ENCODE measurements at regions not wholly inside any gene's neighbourhood (a gene's known extent, or its start where the extent isn't known, plus 50 kb on each side); places are given as distances from the start of the nearest gene placed in this dataset.
"Not testable (repeated sequence)": the region's sequence is repeated elsewhere in the genome, so short reads cannot be mapped to it uniquely, and the experiment has no call there.

DNA sequence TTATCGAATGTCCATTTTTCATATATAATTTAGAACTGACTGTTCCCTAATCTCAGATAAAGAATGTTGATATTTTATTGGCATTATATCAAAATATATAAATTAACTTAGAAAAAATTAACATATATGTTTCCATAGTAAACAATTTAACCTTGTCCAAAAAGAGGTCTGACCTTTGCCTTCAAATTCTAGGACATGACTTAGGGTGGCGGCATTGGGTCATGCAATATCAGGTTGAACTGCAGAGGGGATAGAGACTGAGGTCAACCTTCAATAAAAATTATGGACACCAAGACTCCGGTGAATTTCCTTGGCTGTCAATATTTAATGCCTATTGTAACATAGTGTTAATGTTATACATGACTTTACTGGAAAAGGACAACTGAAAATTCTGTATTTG, 199.8 kb downstream of the RPL10L start:
- Mint-ChIP-seq H3K27me3 (no peaks in the 10 kb centered on the region), H3K36me3 (no peaks in the 10 kb centered on the region), H3K27ac (no peak overlapping the region), H3K9me3 (peaks cover 0 to 3% (median 0%) of the 10 kb centered on the region in 11 donors), H3K4me3 (no peak overlapping the region), H3K4me1 (no peaks in the 10 kb centered on the region)
- POLR2A ChIA-PET: no interaction called here
- ATAC-seq (no peak), DNase-seq (no peak)
- no peaks in the 10 kb centered on the region for H3K36me3 ChIP-seq (ENCODE audit: control insufficient read depth in 2 of 3, insufficient read depth in 3 of 3, low read length in 3 of 3)
- no peaks in the 10 kb centered on the region for H3K27me3 ChIP-seq (ENCODE audit: control insufficient read depth in 2 of 2, insufficient read depth in 2 of 2, low read length in 2 of 2)
- H3K4me1 ChIP-seq (ENCODE audit: control insufficient read depth in 2 of 2, insufficient read depth in 2 of 2, low read length in 2 of 2): no peaks in the 10 kb centered on the region
- intact Hi-C loops (cut with micrococcal nuclease): no loop called here
- no peak overlapping the region for H3K27ac ChIP-seq (ENCODE audit: low read depth, low read length)
- CTCF ChIA-PET: no interaction called here
- H3K4me3 ChIP-seq (ENCODE audit: low read length): no peak overlapping the region
- H3K9me3 ChIP-seq (ENCODE audit: control insufficient read depth in 2 of 3, low read length in 3 of 3): no peaks in the 10 kb centered on the region

DNA sequence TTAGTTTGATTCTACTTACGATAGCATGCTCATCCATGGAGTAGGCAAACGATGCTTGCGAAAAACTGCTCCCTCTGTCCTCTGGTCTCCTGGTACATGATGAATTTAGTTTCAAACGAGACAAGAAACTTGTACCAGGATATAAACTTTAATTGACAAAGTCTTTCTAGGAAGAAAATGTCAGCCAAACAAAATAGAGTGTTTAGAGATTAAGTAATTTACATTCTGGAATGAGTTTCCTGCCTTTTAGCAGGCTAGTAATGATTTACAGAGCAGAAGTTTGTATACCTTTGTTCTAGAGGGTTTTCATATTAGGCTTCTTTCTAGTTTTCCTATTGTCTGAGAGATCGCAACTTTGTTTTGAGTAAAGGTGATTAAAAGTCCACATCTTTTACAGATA, 206.9 kb downstream of the RPL10L start:
- no peak overlapping the region for H3K4me3 ChIP-seq (ENCODE audit: low read length)
- CTCF ChIA-PET: no interaction called here
- H3K27me3 ChIP-seq (ENCODE audit: control insufficient read depth in 2 of 2, insufficient read depth in 2 of 2, low read length in 2 of 2): no peaks in the 10 kb centered on the region
- intact Hi-C loops (cut with micrococcal nuclease): no loop called here
- H3K36me3 ChIP-seq (ENCODE audit: control insufficient read depth in 2 of 3, insufficient read depth in 3 of 3, low read length in 3 of 3): no peaks in the 10 kb centered on the region
- Mint-ChIP-seq H3K27ac (no peak overlapping the region), H3K4me3 (no peak overlapping the region), H3K36me3 (peaks cover 0 to 2% (median 0%) of the 10 kb centered on the region in 5 donors), H3K27me3 (no peaks in the 10 kb centered on the region), H3K4me1 (no peaks in the 10 kb centered on the region), H3K9me3 (peaks cover 0 to 23% (median 8%) of the 10 kb centered on the region in 11 donors)
- ATAC-seq (no peak), DNase-seq (no peak)
- no peaks in the 10 kb centered on the region for H3K9me3 ChIP-seq (ENCODE audit: control insufficient read depth in 2 of 3, low read length in 3 of 3)
- POLR2A ChIA-PET: no interaction called here
- no peaks in the 10 kb centered on the region for H3K4me1 ChIP-seq (ENCODE audit: control insufficient read depth in 2 of 2, insufficient read depth in 2 of 2, low read length in 2 of 2)
- no peak overlapping the region for H3K27ac ChIP-seq (ENCODE audit: low read depth, low read length)

DNA sequence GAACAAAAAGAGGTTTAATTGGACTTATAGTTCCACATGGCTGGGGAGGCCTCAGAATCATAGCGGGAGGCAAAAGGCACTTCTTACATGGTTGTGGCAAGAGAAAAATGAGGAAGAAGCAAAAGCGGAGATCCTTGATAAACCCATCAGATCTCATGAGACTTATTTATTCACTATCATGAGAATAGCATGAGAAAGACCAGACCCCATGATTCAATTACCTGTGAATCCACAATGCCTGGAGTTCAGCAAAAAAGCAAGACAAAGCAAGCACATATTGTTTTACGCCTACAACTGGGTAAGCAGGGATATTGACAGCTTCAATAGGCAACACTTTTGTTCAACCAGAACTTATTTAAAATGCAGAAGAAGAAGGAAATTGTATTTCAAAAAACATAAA, 218.2 kb downstream of the RPL10L start:
- H3K4me3 Mint-ChIP-seq: no peak overlapping the region
- no peaks in the 10 kb centered on the region for H3K4me1 Mint-ChIP-seq
- H3K27me3 Mint-ChIP-seq: no peaks in the 10 kb centered on the region
- ATAC-seq (no peak), DNase-seq (no peak)
- Histone ChIP-seq H3K9me3 (ENCODE audit: control insufficient read depth in 2 of 3, low read length in 3 of 3) (no peaks in the 10 kb centered on the region), H3K4me3 (ENCODE audit: low read length) (no peak overlapping the region), H3K27me3 (ENCODE audit: control insufficient read depth in 2 of 2, insufficient read depth in 2 of 2, low read length in 2 of 2) (no peaks in the 10 kb centered on the region), H3K27ac (ENCODE audit: low read depth, low read length) (no peak overlapping the region), H3K36me3 (ENCODE audit: control insufficient read depth in 2 of 3, insufficient read depth in 3 of 3, low read length in 3 of 3) (no peaks in the 10 kb centered on the region), H3K4me1 (ENCODE audit: control insufficient read depth in 2 of 2, insufficient read depth in 2 of 2, low read length in 2 of 2) (no peaks in the 10 kb centered on the region)
- H3K36me3 Mint-ChIP-seq: no peaks in the 10 kb centered on the region
- ChIA-PET CTCF (no interaction called here), POLR2A (no interaction called here)
- H3K27ac Mint-ChIP-seq: no peak overlapping the region
- H3K9me3 Mint-ChIP-seq: peaks cover 3 to 26% (median 11%) of the 10 kb centered on the region in 11 donors
- intact Hi-C loops (cut with micrococcal nuclease): no loop called here

GRCh38 chr14:46432516-46432915, 219.1 kb downstream of the RPL10L start:
- Mint-ChIP-seq H3K27ac (no peak overlapping the region), H3K27me3 (no peaks in the 10 kb centered on the region), H3K4me1 (no peaks in the 10 kb centered on the region), H3K36me3 (no peaks in the 10 kb centered on the region), H3K9me3 (peaks cover 2 to 24% (median 9%) of the 10 kb centered on the region in 11 donors), H3K4me3 (no peak overlapping the region)
- H3K27me3 ChIP-seq (ENCODE audit: control insufficient read depth in 2 of 2, insufficient read depth in 2 of 2, low read length in 2 of 2): no peaks in the 10 kb centered on the region
- H3K4me3 ChIP-seq (ENCODE audit: low read length): no peak overlapping the region
- no peaks in the 10 kb centered on the region for H3K9me3 ChIP-seq (ENCODE audit: control insufficient read depth in 2 of 3, low read length in 3 of 3)
- ChIA-PET CTCF (no interaction called here), POLR2A (no interaction called here)
- intact Hi-C loops (cut with micrococcal nuclease): no loop called here
- DNase-seq (no peak), ATAC-seq (no peak)
- H3K36me3 ChIP-seq (ENCODE audit: control insufficient read depth in 2 of 3, insufficient read depth in 3 of 3, low read length in 3 of 3): no peaks in the 10 kb centered on the region
- H3K27ac ChIP-seq (ENCODE audit: low read depth, low read length): no peak overlapping the region
- H3K4me1 ChIP-seq (ENCODE audit: control insufficient read depth in 2 of 2, insufficient read depth in 2 of 2, low read length in 2 of 2): no peaks in the 10 kb centered on the region

GRCh38 chr14:46417066-46417465, 234.5 kb downstream of the RPL10L start:
- no peak for DNase-seq
- CTCF ChIA-PET: no interaction called here
- H3K4me3 Mint-ChIP-seq: no peak overlapping the region

GRCh38 chr14:46404865-46405811, 246.4 kb downstream of the RPL10L start:
- Mint-ChIP-seq H3K36me3 (no peaks in the 10 kb centered on the region), H3K9me3 (peaks cover 0 to 5% (median 0%) of the 10 kb centered on the region in 11 donors), H3K27me3 (no peaks in the 10 kb centered on the region), H3K4me1 (no peaks in the 10 kb centered on the region), H3K4me3 (no peak overlapping the region), H3K27ac (no peak overlapping the region)
- ChIA-PET POLR2A (no interaction called here), CTCF (no interaction called here)
- DNase-seq (no peak), ATAC-seq (no peak)
- no peaks in the 10 kb centered on the region for H3K9me3 ChIP-seq (ENCODE audit: control insufficient read depth in 2 of 3, low read length in 3 of 3)
- intact Hi-C loops (cut with micrococcal nuclease): no loop called here
- no peaks in the 10 kb centered on the region for H3K27me3 ChIP-seq (ENCODE audit: control insufficient read depth in 2 of 2, insufficient read depth in 2 of 2, low read length in 2 of 2)
- no peak overlapping the region for H3K4me3 ChIP-seq (ENCODE audit: low read length)
- H3K36me3 ChIP-seq (ENCODE audit: control insufficient read depth in 2 of 3, insufficient read depth in 3 of 3, low read length in 3 of 3): no peaks in the 10 kb centered on the region
- H3K4me1 ChIP-seq (ENCODE audit: control insufficient read depth in 2 of 2, insufficient read depth in 2 of 2, low read length in 2 of 2): no peaks in the 10 kb centered on the region
- H3K27ac ChIP-seq (ENCODE audit: low read depth, low read length): no peak overlapping the region

More at GRCh38 chr14:46417066-46417465, 234.5 kb downstream of the RPL10L start:
- no peak for ATAC-seq
- no peaks in the 10 kb centered on the region for H3K36me3 Mint-ChIP-seq
- intact Hi-C loops (cut with micrococcal nuclease): no loop called here
- Histone ChIP-seq H3K36me3 (ENCODE audit: control insufficient read depth in 2 of 3, insufficient read depth in 3 of 3, low read length in 3 of 3) (no peaks in the 10 kb centered on the region), H3K4me1 (ENCODE audit: control insufficient read depth in 2 of 2, insufficient read depth in 2 of 2, low read length in 2 of 2) (no peaks in the 10 kb centered on the region), H3K9me3 (ENCODE audit: control insufficient read depth in 2 of 3, low read length in 3 of 3) (no peaks in the 10 kb centered on the region), H3K27ac (ENCODE audit: low read depth, low read length) (no peak overlapping the region), H3K27me3 (ENCODE audit: control insufficient read depth in 2 of 2, insufficient read depth in 2 of 2, low read length in 2 of 2) (no peaks in the 10 kb centered on the region), H3K4me3 (ENCODE audit: low read length) (no peak overlapping the region)
- no peak overlapping the region for H3K27ac Mint-ChIP-seq
- POLR2A ChIA-PET: no interaction called here
- H3K27me3 Mint-ChIP-seq: no peaks in the 10 kb centered on the region
- peaks cover 5 to 45% (median 14%) of the 10 kb centered on the region in 11 donors for H3K9me3 Mint-ChIP-seq
- H3K4me1 Mint-ChIP-seq: no peaks in the 10 kb centered on the region

- H3K9me3 Mint-ChIP-seq; H3K27ac ChIP-seq (ENCODE audit: low read depth, low read length); H3K36me3 ChIP-seq (ENCODE audit: control insufficient read depth in 2 of 3, insufficient read depth in 3 of 3, low read length in 3 of 3); H3K4me1 ChIP-seq (ENCODE audit: control insufficient read depth in 2 of 2, insufficient read depth in 2 of 2, low read length in 2 of 2); H3K27ac Mint-ChIP-seq; intact Hi-C loops (cut with micrococcal nuclease); H3K36me3 Mint-ChIP-seq; ATAC-seq; CTCF ChIA-PET; H3K27me3 ChIP-seq (ENCODE audit: control insufficient read depth in 2 of 2, insufficient read depth in 2 of 2, low read length in 2 of 2); H3K4me3 ChIP-seq (ENCODE audit: low read length); POLR2A ChIA-PET; DNase-seq; H3K27me3 Mint-ChIP-seq; H3K9me3 ChIP-seq (ENCODE audit: control insufficient read depth in 2 of 3, low read length in 3 of 3); H3K4me3 Mint-ChIP-seq; H3K4me1 Mint-ChIP-seq: not testable (repeated sequence)
These were observed 249.4 kb downstream of the RPL10L start for GRCh38 chr14:46402001-46402690.
